GM18507 (cell line): ENCODE measurements at regions not wholly inside any gene's neighbourhood (a gene's known extent, or its start where the extent isn't known, plus 50 kb on each side); places are given as distances from the start of the nearest gene placed in this dataset.
"Not testable (repeated sequence)": the region's sequence is repeated elsewhere in the genome, so short reads cannot be mapped to it uniquely, and the experiment has no call there.

ENCODE experiments used
- DNase-seq: peaks from one replicate; pipeline ENCODE4 v3.0.0; 2011; ENCODE audit warnings: low read depth; ENCODE audit not compliant: insufficient read length; ENCODE audit errors: extremely low spot score
- FAIRE-seq: peaks from 2 replicates; lab custom pipeline; 2011; peaks lifted over from hg19 to GRCh38; lab: Jason Lieb, UNC

DNA sequence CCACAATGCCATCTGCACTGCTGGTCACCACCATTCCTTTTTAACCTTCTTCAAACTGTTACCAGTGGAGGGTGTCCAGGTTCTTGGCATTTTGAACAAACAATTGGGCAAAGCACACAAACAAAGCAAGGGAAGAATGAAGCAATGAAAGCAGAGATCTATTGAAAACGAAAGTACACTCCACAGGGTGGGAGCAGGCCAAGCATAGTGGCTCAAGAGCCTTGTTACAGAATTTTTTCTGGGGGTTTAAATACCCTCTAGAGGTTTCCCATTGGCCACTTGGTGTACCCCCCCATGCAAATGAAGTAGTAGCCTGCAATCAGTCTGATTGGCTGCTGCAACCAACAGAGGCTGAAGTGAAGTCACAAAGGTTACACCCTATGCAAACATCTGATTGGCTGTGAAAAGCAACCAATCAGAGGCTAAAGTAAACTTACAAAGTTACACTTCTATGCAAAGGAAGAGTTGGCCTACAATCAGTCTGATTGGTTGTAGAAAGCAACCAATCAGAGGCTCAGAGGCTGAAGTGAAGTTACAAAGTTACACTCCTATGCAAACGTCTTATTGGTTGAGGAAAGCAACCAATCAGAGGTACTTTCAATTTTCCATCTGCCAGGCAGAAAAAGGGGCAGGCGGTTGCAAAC lies 103.2 kb upstream of the WAC start:
- DNase-seq = no peak

DNA sequence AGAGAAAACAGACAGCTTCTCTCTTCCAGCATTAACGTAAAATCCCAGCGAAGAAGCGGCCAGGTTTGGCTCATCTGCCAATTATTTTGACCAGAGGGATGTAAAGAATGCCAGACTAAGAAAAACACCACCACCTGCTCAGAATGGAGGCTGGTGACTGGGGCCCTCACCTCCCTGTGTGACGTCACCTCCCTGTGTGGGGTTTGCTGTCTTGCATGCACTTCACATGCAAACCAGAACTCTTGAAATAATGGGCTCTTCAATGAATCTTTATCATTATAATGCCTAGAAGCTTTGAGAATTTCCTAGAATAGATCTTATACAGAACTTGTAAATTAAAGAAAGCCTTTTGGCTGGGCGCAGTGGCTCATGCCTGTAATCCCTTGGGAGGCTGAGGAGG lies 101.8 kb upstream of the WAC start:
- FAIRE-seq (no peak), DNase-seq (no peak)

More for the DNA sequence above, 103.2 kb upstream of the WAC start:
- no peak for FAIRE-seq

DNA sequence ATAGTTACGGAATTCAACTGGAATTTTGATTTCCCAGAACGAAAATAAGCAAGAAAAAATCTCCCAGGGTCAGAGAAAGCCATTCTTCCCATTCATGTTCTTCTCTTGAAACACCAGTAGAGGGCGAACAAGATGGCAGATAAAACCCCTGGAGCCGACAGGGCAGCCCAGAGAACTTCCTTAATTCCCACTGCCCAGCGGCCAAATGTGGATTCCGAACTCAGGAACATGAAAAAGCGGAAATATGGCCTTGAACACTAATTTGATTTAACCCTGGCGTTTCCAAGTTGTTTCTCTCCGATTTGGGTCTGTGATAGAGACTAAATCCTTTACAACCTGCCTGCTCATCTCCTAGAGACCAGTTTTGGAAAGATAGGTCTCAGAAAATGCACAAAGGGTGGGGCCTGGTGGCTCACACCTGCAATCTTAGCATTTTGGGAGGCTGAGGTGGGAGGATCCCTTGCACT lies 100.7 kb upstream of the WAC start:
- DNase-seq (peak; percentile 25), FAIRE-seq (peak; percentile 75)

DNA sequence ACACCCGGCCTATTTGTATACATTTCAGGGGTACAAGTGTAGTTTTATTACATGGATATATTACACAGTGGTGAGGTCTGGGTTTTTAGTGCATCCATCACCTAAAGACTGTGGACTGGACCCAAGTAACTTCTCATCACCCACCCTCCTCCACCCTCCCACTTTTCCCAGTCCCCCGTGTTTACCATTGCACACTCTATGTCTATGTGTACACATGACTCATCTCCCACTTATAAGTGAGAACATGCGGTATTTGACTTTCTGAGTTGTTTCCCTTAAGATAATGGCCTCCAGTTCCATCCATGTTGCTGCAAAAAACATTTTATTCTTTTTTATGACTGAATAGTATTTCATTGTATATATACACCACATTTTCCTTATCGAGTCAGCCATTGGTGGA lies 98.9 kb upstream of the WAC start:
- DNase-seq (no peak), FAIRE-seq (no peak)

DNA sequence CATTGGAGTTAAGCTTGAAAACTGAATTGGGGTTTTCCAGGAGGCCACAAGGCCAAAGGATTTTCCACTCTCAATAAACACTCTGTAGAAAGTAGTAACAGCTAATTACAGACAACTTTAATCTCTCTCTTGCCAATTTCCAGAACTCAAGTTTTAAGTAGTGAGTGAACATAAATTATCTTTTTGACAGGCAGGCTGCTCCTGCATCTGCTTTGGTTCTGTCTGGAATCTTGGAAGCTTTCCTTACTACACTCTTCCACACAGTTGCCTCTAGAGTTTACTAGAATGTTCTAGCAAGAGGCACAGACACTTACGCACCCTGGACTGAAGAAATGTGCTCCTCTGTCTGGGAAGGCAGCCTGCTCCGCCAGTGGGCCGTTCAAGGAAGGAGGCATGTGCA lies 90.5 kb upstream of the WAC start:
- DNase-seq (no peak), FAIRE-seq (no peak)

DNA sequence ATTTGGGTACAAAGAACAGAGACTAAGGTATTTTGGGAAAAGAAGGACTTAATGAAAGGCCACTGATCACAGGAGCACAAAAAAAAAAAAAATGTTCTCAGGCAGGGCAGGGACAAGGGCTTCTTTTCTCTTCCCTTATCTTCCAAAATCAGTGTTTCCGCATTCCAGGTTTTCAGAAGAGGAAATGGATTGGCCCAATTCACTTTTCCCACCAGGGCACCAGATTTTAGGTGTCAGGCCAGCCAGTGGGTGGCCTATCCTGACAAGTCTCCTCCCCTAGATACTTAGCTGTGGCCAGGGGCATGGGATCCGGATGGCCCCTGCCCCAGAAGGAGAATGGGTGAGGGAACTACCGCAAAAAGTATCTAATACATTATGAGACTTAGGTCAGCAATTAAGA lies 88.9 kb upstream of the WAC start:
- no peak for FAIRE-seq
- DNase-seq = no peak

DNA sequence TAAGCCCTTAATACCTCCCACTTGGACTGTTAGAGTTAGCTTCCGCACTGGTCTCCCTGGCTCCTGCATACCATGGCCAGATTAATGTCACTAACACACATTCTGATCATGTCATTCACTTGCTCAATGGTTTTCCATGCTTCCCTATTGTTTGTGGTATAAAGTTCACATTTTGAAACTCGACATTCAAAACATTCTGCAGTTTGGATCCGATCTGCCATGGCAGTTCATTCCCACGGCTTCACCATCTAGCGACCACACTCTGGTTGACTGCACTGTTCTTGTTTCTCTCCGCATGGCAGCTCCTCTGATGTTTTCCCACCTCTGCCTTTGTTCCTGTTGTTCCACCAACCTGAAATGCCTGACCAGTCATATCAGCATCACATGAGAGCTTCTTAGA lies 87.4 kb upstream of the WAC start:
- FAIRE-seq = no peak

DNA sequence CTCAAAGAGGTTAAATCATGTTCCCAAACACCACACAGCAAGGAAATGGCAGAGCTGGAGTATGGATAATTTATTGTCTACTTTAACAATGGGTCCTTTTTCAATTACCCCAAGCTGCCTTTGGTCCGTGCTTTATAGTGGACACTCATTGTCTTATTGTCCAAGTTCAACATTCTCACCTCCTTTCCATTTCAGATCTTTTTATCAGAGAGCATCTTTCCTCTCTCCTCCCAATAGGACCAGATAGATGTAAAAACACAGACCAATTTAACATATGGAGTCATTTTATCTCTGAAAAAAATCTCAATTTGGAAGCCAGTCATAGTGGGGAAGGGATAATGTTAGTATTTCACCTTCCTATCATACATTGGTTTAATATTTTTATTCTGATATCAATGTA lies 83.5 kb upstream of the WAC start:
- DNase-seq (no peak), FAIRE-seq (no peak)

More for the DNA sequence above, 87.4 kb upstream of the WAC start:
- DNase-seq = no peak

DNA sequence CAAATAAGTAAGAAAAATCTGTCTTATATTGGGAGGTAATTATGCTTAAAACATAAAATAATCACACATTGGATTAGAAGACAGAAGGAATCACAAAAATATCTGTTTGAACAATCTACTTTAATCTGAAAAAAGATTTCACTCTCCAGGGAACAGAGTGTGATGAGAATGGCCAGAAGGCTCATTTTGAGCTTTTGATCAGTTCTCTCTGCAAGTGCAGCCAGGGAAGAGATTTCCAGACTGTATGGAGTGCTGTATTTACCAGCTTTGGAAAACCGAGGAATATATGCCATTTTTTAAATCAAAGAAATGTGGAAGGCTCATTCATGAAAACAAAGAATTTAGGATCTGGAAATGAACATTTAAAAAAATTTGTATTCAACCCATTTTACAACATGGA lies 83.0 kb upstream of the WAC start:
- no peak for DNase-seq
- no peak for FAIRE-seq

DNA sequence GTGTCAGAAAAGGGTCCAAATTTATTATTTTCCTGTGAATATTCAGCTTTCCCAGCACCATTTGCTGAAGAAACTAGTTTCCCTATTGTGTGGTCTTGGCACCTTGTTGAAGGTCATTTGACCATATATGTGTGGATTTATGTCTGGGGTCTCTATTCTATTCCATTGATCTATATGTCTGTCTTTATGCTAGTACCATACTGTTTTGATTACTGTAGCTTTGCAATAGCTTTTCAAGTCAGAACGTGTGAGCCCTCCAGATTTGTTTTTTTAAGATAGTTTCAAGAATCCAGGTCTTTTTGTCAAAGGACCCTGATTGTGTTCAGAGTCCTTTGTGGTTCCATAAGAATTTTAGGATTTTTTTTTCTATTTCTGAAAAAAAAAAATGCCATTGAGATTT lies 79.0 kb upstream of the WAC start:
- FAIRE-seq (no peak), DNase-seq (no peak)

DNA sequence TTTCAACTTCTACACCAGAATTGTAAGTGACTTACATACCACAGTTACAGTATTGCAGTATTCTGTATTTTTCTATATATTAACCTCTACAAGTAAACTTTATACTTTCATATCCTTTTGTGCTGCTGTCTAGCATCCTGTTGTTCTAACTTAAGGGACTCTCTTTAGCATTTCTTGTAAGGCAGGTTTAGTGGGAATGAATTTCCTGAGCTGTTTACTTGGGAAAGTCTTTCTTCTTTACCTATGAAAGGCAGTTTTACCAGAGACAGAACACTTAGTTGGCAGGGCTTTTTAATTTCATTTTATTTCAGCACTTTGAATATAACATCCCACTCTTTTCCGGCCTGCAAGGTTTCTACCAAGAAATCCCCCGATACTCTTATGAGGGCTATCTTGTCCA lies 75.8 kb upstream of the WAC start:
- FAIRE-seq (no peak), DNase-seq (no peak)

DNA sequence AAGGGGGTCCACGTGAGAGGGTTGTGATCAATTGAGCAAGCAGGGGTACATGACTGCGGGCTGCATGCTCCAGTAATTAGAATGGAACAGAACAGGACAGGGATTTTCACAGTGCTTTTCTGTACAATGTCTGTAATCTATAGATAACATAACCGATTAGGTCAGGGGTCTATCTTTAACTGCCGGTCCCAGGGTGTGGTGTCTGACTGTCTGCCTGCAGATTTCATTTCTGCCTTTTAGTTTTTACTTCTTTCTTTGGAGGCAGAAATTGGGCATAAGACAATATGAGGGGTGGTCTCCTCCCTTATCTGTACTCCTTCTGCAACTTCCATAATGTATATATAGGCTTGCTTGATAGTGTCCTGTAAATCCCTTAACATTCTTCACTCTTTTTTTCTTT lies 75.0 kb upstream of the WAC start:
- not testable (repeated sequence) for DNase-seq, FAIRE-seq

DNA sequence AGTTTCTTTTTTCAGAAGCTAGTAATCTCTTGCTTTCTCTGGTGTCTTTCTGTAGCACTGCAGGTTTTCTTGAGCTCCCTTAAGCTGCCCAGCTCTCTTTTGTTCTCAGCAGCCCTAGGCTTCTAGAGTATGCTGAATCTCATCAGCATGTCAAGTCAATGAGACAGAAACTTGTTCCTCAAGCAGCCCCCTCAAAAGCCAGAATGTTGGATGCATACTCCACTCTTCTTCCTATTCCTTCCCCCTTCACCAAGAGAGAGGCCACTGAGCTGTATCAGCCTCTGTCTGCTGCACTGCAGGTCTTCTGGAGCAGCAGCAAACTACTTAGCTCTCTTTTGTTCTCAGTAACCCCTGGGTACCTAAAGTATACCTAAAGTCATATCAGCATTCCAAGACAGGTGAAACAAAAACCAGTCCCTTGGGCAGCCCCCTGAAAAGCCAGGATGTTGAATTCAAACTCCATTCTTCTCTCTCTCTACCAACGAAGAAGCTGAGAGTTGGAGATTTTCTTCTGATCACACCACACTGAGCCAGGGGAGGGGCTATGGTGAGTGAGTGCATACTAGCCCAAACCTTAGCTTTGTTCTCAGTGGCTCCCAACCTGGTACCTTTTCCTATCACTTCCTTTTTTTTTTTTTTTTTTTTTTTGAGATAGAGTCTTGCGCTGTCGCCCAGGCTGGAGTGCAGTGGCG lies 73.3 kb upstream of the WAC start:
- no peak for DNase-seq
- no peak for FAIRE-seq

DNA sequence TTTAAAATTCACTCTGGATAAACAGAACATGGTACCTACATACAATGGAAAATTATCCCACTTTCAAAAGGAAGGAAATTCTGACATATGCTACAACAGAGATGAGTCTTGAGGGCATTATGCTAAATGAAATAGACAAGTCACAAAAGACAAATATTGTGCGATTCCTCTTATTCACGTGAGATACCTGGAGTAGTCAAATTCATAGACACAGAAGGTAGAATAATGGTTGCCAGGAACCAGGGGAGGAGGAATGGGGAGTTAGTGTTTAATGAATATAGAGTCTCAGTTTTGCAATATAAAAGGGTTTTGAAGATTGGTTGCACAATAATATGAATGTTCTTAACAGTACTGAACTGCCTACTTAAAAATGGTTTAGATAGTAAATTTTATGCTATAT lies 69.8 kb upstream of the WAC start:
- no peak for FAIRE-seq
- DNase-seq = no peak

DNA sequence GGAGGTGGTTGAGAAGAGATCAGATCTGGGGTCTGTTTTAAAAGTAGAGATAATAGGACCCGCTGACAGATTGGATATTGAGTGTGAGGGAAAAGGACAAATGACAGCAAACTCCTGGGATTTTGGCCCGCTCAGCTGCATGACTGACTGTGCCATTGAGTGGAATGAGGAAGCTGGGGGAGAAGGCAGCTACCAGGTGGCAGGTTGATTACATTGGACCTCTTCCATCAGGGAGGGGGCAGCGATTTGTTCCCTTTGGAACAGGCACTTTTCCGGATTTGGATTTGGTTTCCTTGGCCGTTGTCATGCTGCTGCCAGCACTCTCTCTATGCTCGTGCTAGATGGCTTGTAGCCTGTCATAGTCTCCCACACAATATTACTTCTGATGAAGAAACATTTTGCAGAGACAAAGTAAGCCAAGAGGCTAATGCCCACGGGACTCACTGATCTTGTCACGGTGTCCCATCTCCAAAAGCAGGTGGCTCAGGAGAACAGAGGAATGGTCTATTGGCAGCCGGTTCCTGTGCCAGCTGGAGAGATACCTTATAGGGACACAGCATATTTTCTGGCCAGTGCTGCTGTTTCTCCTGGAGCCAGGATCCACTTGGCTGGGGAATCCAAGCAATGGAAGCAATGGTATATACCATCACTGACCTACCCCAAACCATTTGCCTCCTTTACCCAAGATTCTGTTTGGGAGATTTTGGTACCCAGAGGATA lies 69.1 kb upstream of the WAC start:
- no peak for FAIRE-seq
- no peak for DNase-seq

DNA sequence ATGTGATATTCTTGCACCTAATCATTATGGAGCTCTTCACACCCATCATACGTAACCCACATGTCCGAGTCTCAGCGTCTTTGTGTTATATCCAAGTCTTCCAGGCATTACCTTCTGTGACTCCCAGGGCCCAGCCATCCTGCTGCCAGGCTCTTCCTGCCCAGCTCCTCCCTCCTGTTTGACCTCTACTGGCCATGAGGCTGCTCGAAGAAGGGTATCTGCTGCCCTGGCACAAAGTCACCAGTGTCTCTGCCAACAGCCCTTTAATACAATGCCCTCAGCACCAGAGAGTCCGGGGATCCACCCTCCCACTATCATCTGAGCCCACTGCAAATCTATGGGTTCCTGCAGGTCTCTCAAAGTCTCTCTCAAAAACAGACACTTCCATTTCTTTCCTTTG lies 65.3 kb upstream of the WAC start:
- FAIRE-seq (no peak), DNase-seq (no peak)

DNA sequence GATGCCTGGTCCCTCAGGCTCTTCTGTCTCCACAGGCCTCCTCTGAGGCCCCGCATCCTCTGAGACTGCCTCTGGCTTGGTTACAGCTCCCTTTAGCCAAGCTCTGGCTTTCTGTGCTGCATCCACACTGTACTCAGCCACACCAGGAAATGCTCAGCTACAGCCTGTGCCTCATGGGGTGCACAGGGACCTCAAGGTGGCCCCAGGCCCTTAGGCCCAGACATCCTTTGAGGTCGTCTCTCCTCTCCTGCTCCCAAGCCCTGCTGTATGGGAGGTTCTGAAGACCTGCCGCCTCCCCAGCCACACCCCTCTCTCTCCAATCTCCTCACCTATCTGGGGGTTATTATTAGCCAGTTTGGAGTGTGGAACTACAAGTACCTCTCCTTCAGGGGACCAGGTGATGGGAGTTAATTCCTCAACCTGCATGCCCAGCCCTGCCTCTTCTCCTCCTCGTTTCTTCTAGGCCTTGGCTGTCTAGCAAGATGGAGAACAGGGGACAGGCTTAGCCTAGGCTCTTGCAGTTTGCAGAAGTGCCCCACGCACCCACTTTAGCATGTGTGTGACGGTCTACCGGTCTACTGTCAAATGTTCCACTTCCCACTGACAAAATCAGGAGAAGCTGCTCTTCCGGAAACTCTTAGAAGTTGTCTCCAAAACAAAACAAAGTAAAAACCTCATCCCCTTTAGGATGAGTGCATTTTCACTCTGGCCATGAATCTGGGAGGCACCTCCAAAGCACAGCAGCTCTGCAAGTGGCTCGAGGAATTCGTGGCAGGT lies 64.0 kb upstream of the WAC start:
- DNase-seq = no peak

DNA sequence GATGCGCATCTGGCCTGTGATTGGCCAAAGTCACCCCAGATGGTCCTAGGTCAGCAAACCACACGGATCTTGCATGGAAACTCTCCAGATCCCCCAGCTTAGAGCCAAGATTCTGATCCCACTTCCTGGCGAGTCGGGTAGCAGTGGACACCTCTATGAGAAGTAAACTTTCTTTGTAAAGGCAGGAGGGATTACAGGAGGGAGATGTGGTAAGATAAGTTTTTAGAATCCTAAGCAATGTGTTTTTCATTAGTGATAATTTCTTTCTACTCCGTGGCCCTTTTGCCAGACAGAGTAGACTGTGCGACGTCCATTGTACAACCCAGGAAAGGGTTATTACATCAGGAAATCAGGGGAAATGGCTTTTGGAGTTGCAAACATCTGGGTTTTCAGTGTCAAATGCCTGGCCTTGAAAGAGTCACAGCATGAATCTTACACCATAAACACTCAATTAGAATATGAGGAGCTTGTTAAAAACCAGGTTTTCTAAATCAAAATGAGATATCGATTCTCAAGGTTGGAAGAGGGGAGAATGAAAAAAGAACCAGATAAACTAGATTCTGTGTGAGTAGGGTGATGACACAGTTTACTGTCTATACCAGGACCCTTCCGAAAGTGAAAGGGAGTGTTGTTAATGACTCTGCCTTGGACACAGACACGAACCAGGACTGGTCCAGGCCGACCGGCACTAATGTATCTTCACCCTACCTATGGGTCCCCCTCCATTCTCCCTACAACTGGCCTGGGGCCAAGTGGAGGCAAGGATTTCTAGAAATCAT lies 61.9 kb upstream of the WAC start:
- DNase-seq = no peak
- FAIRE-seq = no peak

More for the DNA sequence above, 64.0 kb upstream of the WAC start:
- FAIRE-seq = no peak

DNA sequence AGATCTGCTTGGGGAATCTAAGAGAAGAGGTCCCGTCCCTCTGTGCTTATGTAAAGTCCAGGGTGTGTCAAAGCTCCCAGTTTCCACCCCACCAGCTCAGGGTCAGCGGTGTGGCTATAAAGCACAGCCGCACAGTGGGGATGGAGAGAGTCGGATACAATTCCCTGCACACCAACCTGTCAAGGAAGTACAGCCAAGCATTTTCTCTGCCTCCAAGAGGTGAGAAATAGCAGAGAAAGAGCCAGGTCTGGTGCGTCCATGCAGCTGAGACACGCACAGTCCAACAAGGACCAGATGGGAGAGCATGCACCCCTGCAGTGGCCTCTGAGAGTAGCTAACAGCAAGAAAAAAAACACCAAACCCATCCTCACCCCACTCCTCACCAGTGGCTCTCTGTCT lies 61.3 kb upstream of the WAC start:
- FAIRE-seq (no peak), DNase-seq (no peak)
